HG03469 (cell line): ENCODE measurements at regions not wholly inside any gene's neighbourhood (a gene's known extent, or its start where the extent isn't known, plus 50 kb on each side); places are given as distances from the start of the nearest gene placed in this dataset.
"Not testable (repeated sequence)": the region's sequence is repeated elsewhere in the genome, so short reads cannot be mapped to it uniquely, and the experiment has no call there.

Experiments used
- ATAC-seq: cut with Tn5 transposase; IDR thresholded peaks from one replicate; pipeline ENCODE4 v1.9.1; 2021; ENCODE audit warnings: mild to moderate bottlenecking, moderate library complexity, moderate number of reproducible peaks; ENCODE audit not compliant: unreplicated experiment

GRCh38 chr4:94141001-94141400 is 66.7 kb upstream of the SMARCAD1 start:
- ATAC-seq, result no peak

DNA sequence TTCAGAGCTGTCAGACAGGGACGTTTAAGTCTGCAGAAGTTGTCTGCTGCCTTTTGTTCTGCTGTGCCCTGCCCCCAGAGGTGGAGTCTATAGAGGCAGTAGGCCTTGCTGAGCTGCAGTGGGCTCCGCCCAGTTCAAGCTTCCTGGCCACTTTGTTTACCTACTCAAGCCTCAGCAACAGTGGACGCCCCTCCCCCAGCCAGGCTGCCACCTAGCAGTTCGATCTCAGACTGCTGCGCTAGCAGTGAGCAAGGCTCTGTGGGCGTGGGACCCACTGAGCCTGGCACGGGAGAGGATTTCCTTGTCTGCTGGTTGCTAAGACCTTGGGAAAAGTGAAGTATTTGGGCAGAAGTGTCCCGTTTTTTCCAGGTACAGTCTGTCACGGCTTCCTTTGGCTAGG is 59.6 kb upstream of the SMARCAD1 start:
- ATAC-seq, result not testable (repeated sequence)

DNA sequence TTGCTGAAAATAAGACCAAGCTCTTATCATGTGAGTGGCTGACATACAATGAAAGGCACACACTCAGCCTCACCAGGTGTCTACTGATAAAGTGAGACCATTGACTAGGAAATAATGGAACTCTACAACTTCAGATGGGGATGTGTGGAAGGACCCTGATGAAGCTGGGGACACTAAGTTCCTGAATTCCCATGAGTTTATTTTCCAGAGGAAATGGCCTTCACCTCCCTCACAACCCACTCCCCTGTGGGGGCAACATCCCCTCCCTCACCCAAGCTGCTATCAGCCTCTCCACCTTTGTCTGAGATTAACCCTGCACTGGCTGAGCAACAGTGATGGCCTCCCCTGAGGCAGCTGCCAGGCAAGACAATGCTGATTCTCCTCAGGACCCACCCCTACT is 55.2 kb upstream of the SMARCAD1 start:
- ATAC-seq, result no peak

DNA sequence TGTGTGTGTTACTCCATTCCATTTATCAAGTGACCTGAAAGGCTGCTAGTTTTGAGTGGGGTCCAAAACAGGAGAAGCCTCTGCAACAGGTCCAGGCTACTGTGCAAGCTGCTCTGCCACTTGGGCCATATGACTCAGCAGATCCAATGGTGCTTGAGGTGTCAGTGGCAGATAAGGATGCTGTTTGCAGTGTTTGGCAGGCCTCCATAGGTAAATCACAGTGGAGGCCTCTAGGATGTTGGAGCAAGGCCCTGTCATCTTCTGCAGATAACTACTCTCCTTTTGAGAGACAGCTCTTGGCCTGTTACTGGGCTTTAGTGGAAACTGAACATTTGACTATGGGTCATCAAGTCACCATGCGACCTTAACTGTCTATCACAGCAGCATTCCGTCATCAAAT is 52.3 kb upstream of the SMARCAD1 start:
- not testable (repeated sequence) for ATAC-seq

DNA sequence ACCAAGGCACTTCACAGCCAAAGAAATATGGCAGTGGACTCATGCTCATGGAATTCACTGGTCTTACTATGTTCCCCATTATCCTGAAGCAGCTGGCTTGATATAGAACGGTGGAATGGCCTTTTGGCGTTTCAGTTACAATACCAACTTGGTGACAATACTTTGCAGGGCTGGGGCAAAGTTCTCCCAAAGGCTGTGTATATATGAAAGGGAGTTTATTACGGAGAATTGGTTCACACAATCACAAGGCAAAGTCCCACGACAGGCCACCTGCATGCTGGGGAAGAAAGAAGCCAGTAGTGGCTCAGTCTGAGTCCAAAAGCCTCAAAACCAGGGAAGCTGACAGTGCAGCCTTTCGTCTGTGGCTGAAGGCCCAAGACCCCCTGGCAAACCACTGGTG is 50.8 kb upstream of the SMARCAD1 start:
- ATAC-seq, result no peak
